GM18511 (cell line): ENCODE measurements at regions not wholly inside any gene's neighbourhood (a gene's known extent, or its start where the extent isn't known, plus 50 kb on each side); places are given as distances from the start of the nearest gene placed in this dataset.
"Not testable (repeated sequence)": the region's sequence is repeated elsewhere in the genome, so short reads cannot be mapped to it uniquely, and the experiment has no call there.

ENCODE experiments used
- ATAC-seq: cut with Tn5 transposase; IDR thresholded peaks from one replicate; pipeline ENCODE4 v1.9.1; 2021; ENCODE audit warnings: mild to moderate bottlenecking, moderate library complexity; ENCODE audit not compliant: unreplicated experiment

DNA sequence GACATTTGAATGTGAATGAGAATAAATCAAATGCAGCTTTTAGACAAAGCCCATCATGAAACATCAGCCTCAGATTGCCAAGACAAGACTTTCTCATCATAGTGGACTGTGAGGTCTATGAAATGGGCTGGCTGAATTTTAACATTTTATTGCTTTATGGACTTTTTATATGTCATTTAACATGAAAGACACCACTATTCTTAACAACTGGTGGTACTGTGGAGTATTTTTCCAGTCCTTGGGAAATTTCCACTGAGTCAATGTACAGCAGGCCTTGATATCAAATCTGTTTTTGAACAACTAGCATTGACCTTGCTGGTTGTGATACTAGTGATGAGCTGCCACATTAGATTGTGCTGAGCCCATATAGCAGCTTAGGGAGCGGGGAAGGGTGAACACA lies 326.6 kb upstream of the CITED2 start:
- ATAC-seq: no peak

DNA sequence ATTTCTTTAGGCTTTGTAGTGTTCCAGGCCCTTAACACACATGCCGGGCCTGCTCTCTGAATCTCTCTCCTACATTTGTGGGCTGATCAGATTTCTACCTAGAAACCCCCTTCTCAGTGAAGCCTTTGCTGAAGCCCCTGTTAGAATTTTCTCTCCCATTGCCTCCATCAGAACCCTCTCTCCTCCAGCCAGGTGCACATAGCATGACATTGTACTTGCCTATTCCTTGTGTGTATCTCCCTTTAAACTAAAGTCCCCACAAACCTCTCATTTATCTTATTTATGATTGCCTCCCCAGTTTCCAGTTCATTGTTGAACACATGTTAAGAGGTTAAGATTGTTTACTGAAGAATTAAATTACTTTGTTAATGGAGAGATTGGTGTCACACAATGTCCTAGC lies 325.5 kb upstream of the CITED2 start:
- no peak for ATAC-seq

DNA sequence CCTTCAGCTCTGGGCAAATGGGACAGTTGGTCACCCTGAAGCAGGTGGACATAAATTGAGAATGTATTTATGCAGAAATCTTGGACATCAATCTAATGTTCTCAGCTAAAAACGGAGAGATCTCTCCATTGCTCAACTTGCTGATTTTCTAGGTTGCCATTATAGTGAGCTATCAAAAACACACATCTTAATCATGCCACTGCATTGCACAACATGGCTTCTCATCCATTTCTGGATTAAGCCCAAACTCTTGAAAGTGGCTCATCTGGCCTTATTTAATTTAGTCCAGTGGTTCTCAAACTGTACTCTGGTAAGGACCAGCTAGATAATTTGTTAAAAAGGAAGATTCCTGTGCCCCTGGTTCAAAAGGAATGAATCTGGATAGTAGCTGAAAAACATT lies 324.9 kb upstream of the CITED2 start:
- ATAC-seq: no peak

DNA sequence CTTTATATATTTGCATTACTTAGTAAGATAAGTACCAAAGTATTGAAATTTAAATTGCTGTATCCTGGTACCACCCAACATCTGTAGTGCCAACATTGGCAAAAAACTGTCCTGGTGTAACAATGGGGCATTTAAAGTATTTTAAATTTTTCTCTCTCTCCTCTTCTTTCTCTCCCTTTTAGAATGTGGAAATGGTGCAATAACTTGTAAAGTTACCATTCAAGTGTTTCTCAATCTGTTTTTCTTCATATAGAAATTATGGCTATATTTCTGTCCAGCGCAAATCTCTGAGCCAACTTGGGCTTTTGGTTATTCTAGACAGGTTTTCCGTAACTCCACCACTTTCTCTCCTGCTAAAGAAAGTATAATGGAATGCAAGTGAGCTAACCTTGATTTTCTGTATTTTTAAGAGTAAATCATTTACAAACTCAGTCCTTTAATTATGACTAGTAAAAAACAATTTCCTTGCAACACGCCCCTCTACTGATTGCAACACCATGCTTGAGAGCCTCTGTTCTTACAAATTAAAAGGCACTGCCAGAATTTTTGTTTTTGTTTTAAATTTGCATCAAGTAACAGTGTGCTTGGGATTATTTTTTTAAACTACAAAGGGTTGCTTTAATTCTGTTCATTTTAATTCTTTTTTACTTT lies 324.2 kb upstream of the CITED2 start:
- no peak for ATAC-seq

DNA sequence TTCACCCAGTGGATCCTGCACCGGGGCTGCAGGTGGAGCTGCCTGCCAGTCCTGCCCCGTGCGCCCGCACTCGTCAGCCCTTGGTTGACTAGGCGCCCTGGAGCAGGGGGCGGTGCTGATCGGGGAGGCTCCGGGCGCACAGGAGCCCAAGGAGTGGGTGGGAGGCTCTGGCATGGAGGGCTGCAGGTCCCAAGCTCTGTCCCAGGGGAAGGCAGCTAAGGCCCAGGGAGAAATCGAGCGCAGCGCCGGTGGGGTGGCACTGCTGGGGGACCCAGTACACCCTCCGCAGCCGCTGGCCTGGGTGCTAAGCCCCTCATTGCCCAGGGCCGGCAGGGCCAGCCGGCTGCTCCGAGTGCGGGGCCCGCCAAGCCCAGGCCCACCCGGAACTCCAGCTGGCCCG lies 323.4 kb upstream of the CITED2 start:
- not testable (repeated sequence) for ATAC-seq

DNA sequence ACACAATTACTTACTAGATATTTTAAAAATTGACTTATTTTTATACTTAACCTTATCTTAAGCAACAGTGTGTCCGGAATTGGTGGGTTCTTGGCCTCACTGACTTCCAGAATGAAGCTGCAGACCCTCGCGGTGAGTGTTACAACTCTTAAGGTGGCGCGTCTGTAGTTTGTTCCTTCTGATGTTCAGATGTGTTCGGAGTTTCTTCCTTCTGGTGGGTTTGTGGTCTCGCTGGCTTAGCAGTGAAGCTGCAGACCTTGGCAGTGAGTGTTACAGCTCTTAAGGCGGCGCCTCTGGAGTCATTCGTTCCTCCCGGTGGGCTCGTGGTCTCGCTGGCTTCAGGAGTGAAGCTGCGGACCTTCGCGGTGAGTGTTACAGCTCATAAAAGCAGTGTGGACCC lies 322.5 kb upstream of the CITED2 start:
- ATAC-seq: not testable (repeated sequence)

DNA sequence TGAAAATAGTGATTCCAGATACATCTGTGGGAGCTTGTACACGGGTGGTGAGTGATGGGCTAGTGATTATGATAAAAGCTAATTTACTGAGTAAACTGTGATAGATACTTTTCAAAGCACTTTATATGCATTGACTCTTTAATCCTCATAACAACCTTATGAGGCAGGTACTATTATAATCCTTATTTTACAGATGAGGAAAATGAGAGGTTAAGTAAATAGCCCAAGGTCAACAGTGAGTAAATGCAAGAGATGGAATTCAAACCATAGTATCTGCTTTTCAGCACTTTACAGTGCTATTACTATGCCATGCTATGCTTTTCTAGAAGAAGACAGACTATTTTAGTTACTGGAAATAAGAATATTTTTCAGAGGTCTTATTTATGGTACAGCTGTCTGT lies 320.9 kb upstream of the CITED2 start:
- ATAC-seq: no peak

DNA sequence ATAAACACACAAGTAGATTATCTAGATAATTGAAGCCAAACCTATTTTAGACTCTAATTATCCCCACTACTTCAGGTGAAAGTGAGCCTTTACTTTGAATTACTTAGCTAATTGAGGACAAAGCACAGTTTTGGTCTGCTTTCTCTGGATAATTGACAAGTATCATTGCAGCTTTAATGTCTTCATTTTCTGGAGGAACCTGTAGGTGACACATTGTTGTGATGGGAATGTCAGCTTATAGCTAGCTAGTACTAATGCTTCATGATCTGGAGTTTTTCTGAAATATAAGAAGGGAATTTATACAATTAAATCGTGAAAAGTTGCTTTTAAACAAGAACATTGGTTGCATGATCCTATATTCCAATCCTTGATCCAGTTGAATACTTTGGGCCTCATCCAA lies 319.3 kb upstream of the CITED2 start:
- ATAC-seq: no peak

DNA sequence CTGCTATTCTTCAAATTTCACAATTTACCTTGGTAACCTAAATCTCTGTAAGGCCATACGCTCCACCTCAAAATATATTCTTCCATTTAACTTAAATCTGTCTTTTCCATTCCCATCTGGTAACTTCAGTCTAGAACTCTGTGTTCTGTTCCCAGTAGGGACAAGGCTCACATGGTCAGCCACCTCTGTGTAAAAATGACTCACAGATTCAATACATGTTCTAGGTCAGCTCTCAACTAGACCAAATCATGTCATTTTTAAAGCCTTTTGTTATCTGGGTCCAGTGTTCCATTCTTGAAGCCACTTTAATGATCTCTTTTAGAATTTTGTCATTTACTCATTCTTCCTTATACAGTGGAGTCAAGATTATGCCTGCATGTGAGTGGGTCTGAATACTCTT lies 315.6 kb upstream of the CITED2 start:
- ATAC-seq: no peak

DNA sequence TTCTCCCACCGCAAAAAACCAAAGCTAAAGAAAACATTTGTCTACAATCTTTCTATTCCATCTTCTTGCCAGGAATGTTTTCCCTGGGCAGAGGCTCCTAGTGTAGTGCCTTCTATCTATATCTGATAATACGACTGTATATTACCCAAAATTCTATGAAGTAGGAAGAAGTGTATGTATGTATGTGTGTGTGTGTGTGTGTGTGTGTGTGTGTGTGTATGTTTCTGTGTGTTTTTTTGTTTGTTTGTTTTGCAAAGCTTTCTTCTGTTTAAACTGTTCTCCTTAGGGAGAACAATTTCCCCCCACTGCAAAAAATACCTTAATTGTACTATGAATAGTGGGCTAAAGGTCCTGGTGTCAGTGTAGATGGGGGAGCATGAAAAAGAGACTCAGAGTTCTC lies 312.6 kb upstream of the CITED2 start:
- ATAC-seq: no peak

DNA sequence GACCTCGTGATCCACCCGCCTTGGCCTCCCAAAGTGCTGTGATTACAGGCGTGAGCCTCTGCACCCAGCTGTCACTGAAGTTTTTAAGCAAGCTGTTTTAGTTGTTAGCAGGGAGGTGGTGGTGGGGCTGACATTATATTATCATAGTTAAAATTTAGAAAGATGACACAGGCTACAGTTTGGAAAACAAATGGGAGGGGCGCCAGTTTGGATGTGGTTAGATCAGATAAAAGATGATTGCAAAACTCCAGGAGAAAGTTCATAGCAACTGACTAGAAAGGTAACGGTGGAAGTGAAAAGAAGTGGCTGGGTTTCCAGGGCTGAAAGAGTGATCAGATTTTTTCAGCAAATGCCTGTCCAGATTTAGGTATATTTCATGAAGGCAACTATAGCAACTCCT lies 311.9 kb upstream of the CITED2 start:
- no peak for ATAC-seq

DNA sequence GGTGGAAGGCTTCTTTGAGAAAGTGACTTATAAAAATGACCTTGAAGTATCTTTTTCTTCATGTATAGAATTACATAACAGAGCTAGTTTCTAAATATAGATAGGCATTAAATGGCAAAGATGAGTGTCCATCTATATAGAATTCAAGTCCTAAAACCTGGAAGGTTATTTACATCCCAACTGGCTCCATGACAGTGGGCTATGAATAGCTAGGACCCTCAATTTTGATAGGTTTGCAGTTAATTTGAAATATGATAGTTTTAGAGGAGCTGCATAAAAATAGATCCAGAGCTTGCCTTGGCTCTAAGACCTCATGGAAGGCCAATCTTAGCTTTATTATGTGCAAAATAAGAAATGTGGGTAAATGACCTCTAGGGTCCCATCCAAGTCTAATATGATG lies 310.6 kb upstream of the CITED2 start:
- no peak for ATAC-seq

DNA sequence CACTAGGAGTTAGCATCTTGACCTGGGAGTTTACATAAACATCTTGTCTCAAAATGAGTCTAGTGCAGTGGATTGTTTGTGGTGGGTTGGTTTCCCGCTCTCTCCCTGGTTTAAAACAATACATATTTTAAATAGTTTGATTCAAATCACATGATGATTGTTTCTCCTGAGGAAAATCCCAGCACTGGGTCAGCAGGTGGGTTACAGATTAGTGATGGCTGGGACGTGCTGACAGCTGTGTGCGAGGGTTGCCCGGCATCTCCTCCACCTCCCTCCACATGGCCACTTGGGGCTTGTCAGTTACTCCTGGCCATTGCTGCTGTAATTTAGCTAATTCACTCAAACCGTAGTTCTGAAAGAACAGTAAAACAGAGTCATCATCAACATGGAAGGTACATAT lies 306.4 kb upstream of the CITED2 start:
- no peak for ATAC-seq

DNA sequence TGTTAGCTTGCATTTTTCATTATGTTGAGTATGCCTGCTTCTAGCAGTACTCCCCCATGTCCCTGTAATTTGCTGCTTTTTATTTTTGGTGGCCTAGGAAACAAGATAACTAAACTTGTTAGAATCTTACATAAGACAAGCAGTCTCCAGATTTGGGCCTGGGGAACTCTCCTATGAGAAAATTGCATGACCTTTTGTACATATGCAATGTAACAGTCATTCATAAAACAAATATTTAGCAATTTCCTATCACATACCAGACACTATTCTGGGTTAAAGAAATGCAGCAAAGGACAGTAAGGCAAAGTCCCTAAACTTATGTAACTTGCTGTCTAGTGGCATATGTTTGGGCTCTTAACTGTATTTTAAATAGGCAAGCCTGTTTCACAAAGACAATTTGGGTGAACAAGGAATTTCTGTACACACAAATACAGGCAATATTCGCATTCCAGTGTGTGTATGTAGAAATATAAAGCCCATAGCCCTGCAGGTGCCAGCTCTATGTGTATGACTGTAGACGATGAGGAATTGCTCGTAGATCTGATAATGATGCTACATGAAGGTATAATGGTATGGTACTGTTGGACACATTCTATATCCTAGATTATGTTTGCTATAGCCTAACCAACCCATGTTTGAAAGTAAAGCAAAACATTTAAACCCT lies 305.2 kb upstream of the CITED2 start:
- no peak for ATAC-seq

DNA sequence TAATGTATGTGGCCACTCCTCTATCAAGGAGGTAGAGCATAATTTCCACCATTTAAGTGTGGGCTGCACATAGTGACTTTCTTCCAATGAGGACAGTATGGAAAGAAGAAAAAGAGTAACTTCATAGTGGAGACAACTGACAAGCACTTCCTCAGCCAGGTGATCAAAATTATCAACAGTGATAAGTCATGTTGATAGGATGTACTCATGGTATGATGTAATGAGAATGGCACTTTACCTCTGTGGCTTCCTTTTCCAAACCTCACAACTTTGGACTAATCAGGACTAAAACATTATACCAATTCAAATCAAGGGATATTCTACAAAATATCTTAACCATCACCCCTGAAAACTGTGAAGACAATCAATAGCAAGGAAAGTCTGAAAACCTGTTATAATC lies 302.3 kb upstream of the CITED2 start:
- no peak for ATAC-seq

DNA sequence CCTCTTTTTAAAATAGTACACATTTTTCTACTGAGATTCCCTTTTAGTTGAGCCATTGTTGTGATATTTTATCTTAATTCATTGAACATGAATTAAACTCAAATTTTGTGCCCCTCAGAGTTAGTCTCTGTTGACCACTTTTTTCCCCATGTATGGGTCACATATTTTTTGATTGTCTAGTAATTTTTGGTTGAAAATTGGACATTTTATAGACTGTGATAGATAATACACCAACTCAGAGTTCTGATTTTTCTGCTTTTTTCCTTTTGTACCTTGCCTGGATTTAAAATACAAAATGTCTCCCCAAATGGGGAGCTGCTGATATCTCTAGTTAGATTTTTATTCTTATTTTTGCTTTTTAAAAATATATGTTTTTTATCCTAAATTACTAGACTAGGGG lies 291.8 kb upstream of the CITED2 start:
- no peak for ATAC-seq

DNA sequence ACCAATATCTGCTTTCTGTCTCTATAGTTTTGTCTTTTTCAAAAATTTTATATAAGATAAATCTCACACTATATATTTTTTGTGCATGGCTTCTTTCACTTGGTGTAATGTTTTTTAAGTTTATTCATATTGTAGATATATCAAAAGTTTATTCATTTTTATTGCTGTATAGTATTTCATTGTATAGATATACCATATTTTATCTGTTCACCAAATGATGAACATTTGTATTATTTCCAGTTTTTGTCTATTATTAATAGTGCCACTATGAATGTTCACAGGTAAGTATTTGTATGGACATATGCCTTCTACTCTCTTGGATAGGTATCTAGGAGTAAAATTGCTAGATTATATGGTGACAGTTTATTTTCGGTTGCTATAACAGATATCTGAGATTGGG lies 289.5 kb upstream of the CITED2 start:
- no peak for ATAC-seq

DNA sequence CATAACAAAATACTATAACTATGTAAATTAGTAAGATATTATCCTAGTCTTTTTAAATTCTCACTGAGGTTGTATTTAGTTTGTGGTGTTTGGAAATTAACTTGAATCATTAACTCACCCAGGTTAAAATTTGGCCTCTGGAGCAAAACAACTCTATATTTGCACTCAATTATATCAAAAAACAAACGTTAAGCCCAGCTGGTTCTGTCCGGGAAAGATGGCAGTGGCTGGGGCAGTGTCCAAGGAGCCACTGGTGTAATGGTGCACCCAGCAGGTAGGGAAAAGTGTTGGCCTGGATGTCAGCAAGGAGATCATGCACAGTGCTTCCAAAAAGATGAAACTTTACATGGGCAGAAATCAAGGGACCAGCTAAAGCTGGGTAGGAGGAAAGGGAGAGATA lies 285.3 kb upstream of the CITED2 start:
- ATAC-seq: no peak

DNA sequence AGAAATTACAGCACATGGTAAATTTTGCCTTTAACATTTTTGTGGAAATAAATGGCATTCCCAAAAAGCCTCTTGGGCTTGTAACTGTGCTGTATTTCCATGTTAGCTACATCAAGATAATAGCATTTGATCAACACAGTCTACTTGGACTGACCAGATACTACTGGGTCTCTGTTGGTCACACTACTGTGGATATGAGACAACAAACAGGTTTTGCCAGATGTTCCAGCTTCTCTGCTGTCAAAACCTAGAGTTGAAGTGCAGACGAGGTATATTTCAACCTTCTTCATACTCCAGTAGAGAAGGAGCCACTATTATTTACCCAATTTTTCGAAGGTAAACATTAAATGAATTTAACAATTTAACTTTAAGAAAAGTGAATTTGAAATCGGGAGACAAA lies 284.7 kb upstream of the CITED2 start:
- ATAC-seq: no peak

DNA sequence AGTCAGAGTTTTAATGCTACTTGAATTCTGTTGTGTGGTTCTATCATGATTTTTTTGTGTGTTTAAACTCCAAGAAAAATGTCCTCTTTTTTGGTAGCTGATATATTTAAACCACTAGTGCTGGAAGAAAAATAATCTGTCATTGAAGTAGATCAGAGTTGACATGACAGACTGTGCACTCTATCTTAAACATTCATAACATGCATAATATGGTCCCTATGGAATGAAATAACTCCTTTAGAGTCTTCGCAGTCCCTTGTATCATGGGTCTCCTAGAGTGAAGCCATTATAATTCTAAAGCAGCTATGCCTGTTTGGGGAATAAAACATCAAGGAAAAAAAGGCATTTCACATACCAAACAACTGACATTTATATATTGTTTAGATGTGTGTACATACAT lies 282.7 kb upstream of the CITED2 start:
- no peak for ATAC-seq

DNA sequence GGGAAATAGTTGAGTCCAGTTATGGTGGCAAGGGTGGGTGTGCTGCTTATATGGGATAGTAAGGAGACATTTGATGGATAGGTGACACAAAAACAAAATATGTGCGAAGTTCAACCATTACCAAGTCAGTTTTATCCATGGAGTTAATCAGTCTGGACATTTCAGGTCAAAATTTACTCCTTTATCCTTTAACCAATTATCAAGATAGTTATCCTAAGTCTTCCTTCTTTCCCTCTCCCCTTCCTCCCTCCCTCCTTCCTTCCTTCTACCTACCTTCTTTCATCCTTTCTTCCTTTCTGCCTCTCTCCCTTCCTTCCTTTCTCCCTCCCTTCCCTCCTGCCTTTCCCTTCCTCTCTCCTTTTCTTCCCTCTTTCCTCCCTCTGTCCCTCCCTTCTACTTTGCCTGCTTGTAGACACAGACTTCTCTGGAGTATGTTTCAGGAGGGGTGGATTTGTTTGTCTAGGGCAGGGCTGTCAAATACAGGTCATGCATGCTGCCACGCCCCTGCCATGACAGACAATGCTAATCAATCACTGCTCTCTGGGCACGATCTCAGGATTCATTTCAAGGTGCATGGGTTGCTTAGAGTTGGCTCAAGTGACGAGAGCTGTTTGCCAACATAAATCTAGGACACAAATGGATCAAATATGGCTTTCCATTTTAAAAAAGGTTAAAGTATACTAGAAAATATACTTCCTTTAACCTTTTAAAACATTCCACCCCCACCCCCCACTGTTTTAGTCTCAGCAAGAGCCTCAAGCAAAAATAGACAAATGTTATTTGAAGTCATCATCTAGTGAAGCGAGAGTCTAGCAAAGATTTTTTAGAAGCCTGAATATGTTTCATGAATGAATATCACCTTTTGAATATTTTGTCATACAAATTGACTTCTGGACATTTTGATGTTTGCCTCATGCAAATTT lies 281.6 kb upstream of the CITED2 start:
- ATAC-seq: no peak
